ENCODE measurements at regions not wholly inside any gene's neighbourhood (a gene's known extent, or its start where the extent isn't known, plus 50 kb on each side); places are given as distances from the start of the nearest gene placed in this dataset.

DNA sequence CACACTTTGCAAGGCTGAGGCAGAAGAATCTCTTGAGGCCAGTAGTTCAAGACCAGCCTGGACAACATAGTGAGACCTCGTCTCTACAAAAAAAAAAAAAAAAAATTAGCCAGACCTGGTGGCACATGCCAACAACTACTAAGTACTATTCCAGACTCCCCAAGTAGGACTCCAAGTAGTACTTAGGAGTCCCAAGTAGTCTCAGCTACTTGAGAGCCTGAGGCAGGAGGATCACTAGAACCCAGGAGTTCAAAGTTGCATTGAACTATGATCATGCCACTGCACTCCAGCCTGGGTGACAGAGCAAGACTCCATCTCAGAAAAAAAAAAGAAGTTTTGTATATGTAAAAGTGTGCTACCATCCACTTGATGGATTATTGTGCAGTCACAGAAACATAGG, 486.6 kb downstream of the SOX2 start:
- Histone ChIP-seq H3K4me1 (ENCODE audit: control insufficient read depth, extremely low read depth, insufficient read depth, low read length) (no peaks in the 10 kb centered on the region), H3K9ac (replicated peaks; ENCODE audit: extremely low read depth, insufficient read depth, low read length) (no peak overlapping the region), H3K36me3 (ENCODE audit: control insufficient read depth in 2 of 2, extremely low read depth in 1 of 2, insufficient read depth in 2 of 2, low read length in 2 of 2) (no peaks in the 10 kb centered on the region), H3K4me2 (ENCODE audit: insufficient read depth, low read length) (no peak overlapping the region), H3K9me1 (replicated peaks; ENCODE audit: control insufficient read depth, extremely low read depth, insufficient read depth, low read length) (no peaks in the 10 kb centered on the region), H3K9me3 (replicated peaks; ENCODE audit: control insufficient read depth, insufficient read depth, low read length) (no peaks in the 10 kb centered on the region), H2AFZ (ENCODE audit: low read depth, low read length) (no peak overlapping the region), H3K27me3 (ENCODE audit: control insufficient read depth in 2 of 2, insufficient read depth in 2 of 2, low read length in 2 of 2) (no peaks in the 10 kb centered on the region), H3K79me2 (ENCODE audit: control insufficient read depth, insufficient read depth, low read length) (no peaks in the 10 kb centered on the region), H4K20me1 (replicated peaks; ENCODE audit: control insufficient read depth, extremely low read depth, insufficient read depth, low read length) (no peaks in the 10 kb centered on the region), H3K4me3 (replicated peaks in 1 of 3; ENCODE audit: insufficient read depth in 1 of 3, low read depth in 1 of 3, low read length in 3 of 3) (no peak overlapping the region), H3K27ac (ENCODE audit: insufficient read depth, low read depth, low read length) (no peak overlapping the region)
- dilution Hi-C loops (cut with MboI; ENCODE audit: extremely low pct_ligation_motif_present, low sequenced_read_pairs) = no loop called here
- no peak for DNase-seq (ENCODE audit: low read depth, low spot score)
- ChIA-PET POLR2A (no interaction called here), CTCF (no interaction called here)
- TF ChIP-seq, protein P1, sequence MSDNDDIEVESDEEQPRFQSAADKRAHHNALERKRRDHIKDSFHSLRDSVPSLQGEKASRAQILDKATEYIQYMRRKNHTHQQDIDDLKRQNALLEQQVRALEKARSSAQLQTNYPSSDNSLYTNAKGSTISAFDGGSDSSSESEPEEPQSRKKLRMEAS (IDR thresholded peaks at IDR 0.05; ENCODE audit: insufficient read depth, insufficient read length) = no peak
- TF ChIP-seq POLR2AphosphoS5 (IDR thresholded peaks at IDR 0.05; ENCODE audit: insufficient read depth, low read depth, low read length) (no peak), EZH2 (IDR thresholded peaks at IDR 0.05; ENCODE audit: borderline replicate concordance, low read depth, low read length, severe bottlenecking) (no peak), FOS (IDR thresholded peaks at IDR 0.05; ENCODE audit: borderline replicate concordance, insufficient read depth, low read length) (no peak), JUN (IDR thresholded peaks at IDR 0.05; ENCODE audit: borderline replicate concordance, insufficient read depth, insufficient read length, low read depth) (no peak), MYC (IDR thresholded peaks at IDR 0.05; ENCODE audit: low read depth, low read length) (no peak), POLR2A (IDR thresholded peaks at IDR 0.05; ENCODE audit: low read depth, low read length) (no peak), GATA2 (IDR thresholded peaks at IDR 0.05; ENCODE audit: insufficient read depth, insufficient read length, low read depth, low read length) (no peak)
- TF ChIP-seq, protein P2, sequence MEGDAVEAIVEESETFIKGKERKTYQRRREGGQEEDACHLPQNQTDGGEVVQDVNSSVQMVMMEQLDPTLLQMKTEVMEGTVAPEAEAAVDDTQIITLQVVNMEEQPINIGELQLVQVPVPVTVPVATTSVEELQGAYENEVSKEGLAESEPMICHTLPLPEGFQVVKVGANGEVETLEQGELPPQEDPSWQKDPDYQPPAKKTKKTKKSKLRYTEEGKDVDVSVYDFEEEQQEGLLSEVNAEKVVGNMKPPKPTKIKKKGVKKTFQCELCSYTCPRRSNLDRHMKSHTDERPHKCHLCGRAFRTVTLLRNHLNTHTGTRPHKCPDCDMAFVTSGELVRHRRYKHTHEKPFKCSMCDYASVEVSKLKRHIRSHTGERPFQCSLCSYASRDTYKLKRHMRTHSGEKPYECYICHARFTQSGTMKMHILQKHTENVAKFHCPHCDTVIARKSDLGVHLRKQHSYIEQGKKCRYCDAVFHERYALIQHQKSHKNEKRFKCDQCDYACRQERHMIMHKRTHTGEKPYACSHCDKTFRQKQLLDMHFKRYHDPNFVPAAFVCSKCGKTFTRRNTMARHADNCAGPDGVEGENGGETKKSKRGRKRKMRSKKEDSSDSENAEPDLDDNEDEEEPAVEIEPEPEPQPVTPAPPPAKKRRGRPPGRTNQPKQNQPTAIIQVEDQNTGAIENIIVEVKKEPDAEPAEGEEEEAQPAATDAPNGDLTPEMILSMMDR (IDR thresholded peaks at IDR 0.05; ENCODE audit: extremely low read depth in 1 of 2, insufficient read depth in 1 of 2, low read depth in 1 of 2, low read length in 2 of 2) = no peak
- intact Hi-C loops (cut with micrococcal nuclease) = no loop called here
- no TSS peak for BruUV-seq (replicated peaks)
- FAIRE-seq = no peak
